ENCODE measurements at regions not wholly inside any gene's neighbourhood (a gene's known extent, or its start where the extent isn't known, plus 50 kb on each side); places are given as distances from the start of the nearest gene placed in this dataset.

GRCh38 chr3:160622263-160623045, 54.5 kb upstream of the ARL14 start:
- CTCF ChIA-PET = interaction anchor here (0.6 to 0.8 kb wide), 2 partner anchors 209 to 269 kb away, joined by 3 read pairs; no protein-coding TSS in a partner anchor
- no peaks in the 10 kb centered on the region for H3K9me3 Mint-ChIP-seq (ENCODE audit: unreplicated experiment)
- no peak for TF ChIP-seq CTCF (IDR thresholded peaks at IDR 0.05; ENCODE audit: unreplicated experiment)
- H3K27ac Mint-ChIP-seq (ENCODE audit: low read depth, unreplicated experiment) = no peak overlapping the region
- DNase-seq (ENCODE audit: unreplicated experiment) = no peak
- intact Hi-C loops (cut with micrococcal nuclease) = no loop called here
- POLR2A ChIA-PET = no interaction called here
- no peaks in the 10 kb centered on the region for H3K27me3 Mint-ChIP-seq (ENCODE audit: insufficient read depth, unreplicated experiment)
- no peak overlapping the region for H3K4me3 Mint-ChIP-seq (ENCODE audit: unreplicated experiment)
- H3K4me1 Mint-ChIP-seq (ENCODE audit: insufficient read depth, unreplicated experiment) = no peaks in the 10 kb centered on the region
- no TSS peak for BruUV-seq (replicated peaks)
- no peaks in the 10 kb centered on the region for H3K36me3 Mint-ChIP-seq (ENCODE audit: insufficient read depth, unreplicated experiment)

GRCh38 chr3:160618878-160619277, 53.5 kb upstream of the KPNA4 start:
- BruUV-seq (replicated peaks) = no TSS peak
- no peak for TF ChIP-seq CTCF (IDR thresholded peaks at IDR 0.05; ENCODE audit: unreplicated experiment)
- no peak overlapping the region for H3K27ac Mint-ChIP-seq (ENCODE audit: low read depth, unreplicated experiment)
- no peak overlapping the region for H3K4me3 Mint-ChIP-seq (ENCODE audit: unreplicated experiment)
- H3K36me3 Mint-ChIP-seq (ENCODE audit: insufficient read depth, unreplicated experiment) = no peaks in the 10 kb centered on the region
- intact Hi-C loops (cut with micrococcal nuclease) = no loop called here
- no peaks in the 10 kb centered on the region for H3K9me3 Mint-ChIP-seq (ENCODE audit: unreplicated experiment)
- no peaks in the 10 kb centered on the region for H3K4me1 Mint-ChIP-seq (ENCODE audit: insufficient read depth, unreplicated experiment)
- POLR2A ChIA-PET = no interaction called here
- CTCF ChIA-PET = no interaction called here
- no peak for DNase-seq (ENCODE audit: unreplicated experiment)
- no peaks in the 10 kb centered on the region for H3K27me3 Mint-ChIP-seq (ENCODE audit: insufficient read depth, unreplicated experiment)

GRCh38 chr3:160618363-160618762, 53.0 kb upstream of the KPNA4 start:
- no peaks in the 10 kb centered on the region for H3K4me1 Mint-ChIP-seq (ENCODE audit: insufficient read depth, unreplicated experiment)
- BruUV-seq (replicated peaks) = no TSS peak
- DNase-seq (ENCODE audit: unreplicated experiment) = no peak
- CTCF ChIA-PET = no interaction called here
- POLR2A ChIA-PET = no interaction called here
- H3K27me3 Mint-ChIP-seq (ENCODE audit: insufficient read depth, unreplicated experiment) = no peaks in the 10 kb centered on the region
- no peaks in the 10 kb centered on the region for H3K9me3 Mint-ChIP-seq (ENCODE audit: unreplicated experiment)
- H3K27ac Mint-ChIP-seq (ENCODE audit: low read depth, unreplicated experiment) = no peak overlapping the region
- no peak for TF ChIP-seq CTCF (IDR thresholded peaks at IDR 0.05; ENCODE audit: unreplicated experiment)
- intact Hi-C loops (cut with micrococcal nuclease) = no loop called here
- no peaks in the 10 kb centered on the region for H3K36me3 Mint-ChIP-seq (ENCODE audit: insufficient read depth, unreplicated experiment)
- H3K4me3 Mint-ChIP-seq (ENCODE audit: unreplicated experiment) = no peak overlapping the region

- no peaks in the 10 kb centered on the region for H3K36me3 Mint-ChIP-seq (ENCODE audit: insufficient read depth, unreplicated experiment)
- H3K27me3 Mint-ChIP-seq (ENCODE audit: insufficient read depth, unreplicated experiment) = no peaks in the 10 kb centered on the region
- intact Hi-C loops (cut with micrococcal nuclease) = no loop called here
- CTCF ChIA-PET = no interaction called here
- POLR2A ChIA-PET = no interaction called here
- H3K4me1 Mint-ChIP-seq (ENCODE audit: insufficient read depth, unreplicated experiment) = no peaks in the 10 kb centered on the region
- TF ChIP-seq CTCF (IDR thresholded peaks at IDR 0.05; ENCODE audit: unreplicated experiment) = no peak
- no peak overlapping the region for H3K27ac Mint-ChIP-seq (ENCODE audit: low read depth, unreplicated experiment)
- H3K4me3 Mint-ChIP-seq (ENCODE audit: unreplicated experiment) = no peak overlapping the region
- no peaks in the 10 kb centered on the region for H3K9me3 Mint-ChIP-seq (ENCODE audit: unreplicated experiment)
- no TSS peak for BruUV-seq (replicated peaks)
- DNase-seq (ENCODE audit: unreplicated experiment) = no peak
These were observed 52.3 kb upstream of the KPNA4 start for GRCh38 chr3:160617636-160618035.
